Endothelial cell of umbilical vein (primary cell): ENCODE measurements at regions not wholly inside any gene's neighbourhood (a gene's known extent, or its start where the extent isn't known, plus 50 kb on each side); places are given as distances from the start of the nearest gene placed in this dataset.

ENCODE experiments used
- CTCF ChIP-seq, 2 donors: IDR thresholded peaks; 1 replicate in 1 of 2; 2 replicates in 1 of 2; pipeline ENCODE4 v1.5.1; 2011; ENCODE audit warnings: low read length in 2 of 2, mild to moderate bottlenecking in 2 of 2, moderate library complexity in 2 of 2, control low read depth in 1 of 2, inconsistent platforms in 1 of 2, low read depth in 1 of 2; ENCODE audit not compliant: insufficient read depth in 1 of 2; ENCODE audit errors: extremely low read depth in 1 of 2
- EZH2 ChIP-seq: IDR thresholded peaks from 2 replicates; pipeline ENCODE4 v1.6.1; 2012; ENCODE audit warnings: borderline replicate concordance, low read depth, mild to moderate bottlenecking, moderate library complexity, low read length, inconsistent platforms; ENCODE audit not compliant: severe bottlenecking
- POLR2A ChIP-seq: IDR thresholded peaks from 2 replicates; pipeline ENCODE4 v1.6.1; 2012; ENCODE audit warnings: low read depth, mild to moderate bottlenecking, control low read depth, low read length
- POLR2AphosphoS5 ChIP-seq: IDR thresholded peaks from 2 replicates; pipeline ENCODE4 v1.6.1; 2012; ENCODE audit warnings: low read depth, mild to moderate bottlenecking, control low read depth, low read length, moderate library complexity; ENCODE audit not compliant: insufficient read depth

GRCh38 chr6:108762394-108762793, 85.8 kb upstream of the ARMC2 start:
- TF ChIP-seq POLR2AphosphoS5, result no peak
- TF ChIP-seq CTCF (IDR thresholded peaks at IDR 0.05; ENCODE audit: extremely low read depth in 1 of 2, insufficient read depth in 1 of 2, low read depth in 1 of 2, low read length in 2 of 2), result no peak
- no peak for TF ChIP-seq EZH2
- TF ChIP-seq POLR2A, result no peak
